ENCODE measurements at regions not wholly inside any gene's neighbourhood (a gene's known extent, or its start where the extent isn't known, plus 50 kb on each side); places are given as distances from the start of the nearest gene placed in this dataset.

DNA sequence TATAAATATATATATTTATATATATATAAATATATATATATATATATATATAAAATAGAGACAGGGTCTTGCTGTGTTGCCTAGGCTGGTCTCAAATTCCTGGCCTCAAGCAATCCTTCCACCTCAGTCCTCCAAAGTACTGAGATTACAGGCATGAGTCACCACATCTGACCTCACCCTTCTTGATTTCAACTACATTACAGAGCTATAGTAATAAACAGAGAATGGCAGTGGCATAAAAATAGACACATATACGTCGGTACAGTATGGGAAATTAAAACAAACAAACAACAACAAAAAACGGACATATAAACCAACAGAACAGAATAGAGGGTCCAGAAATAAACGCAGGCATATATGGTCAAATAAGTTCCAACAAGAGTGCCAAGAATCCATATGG lies 77.6 kb upstream of the PPP1R3A start:
- H3K27me3 Mint-ChIP-seq (ENCODE audit: insufficient read depth, low read depth) = no peaks in the 10 kb centered on the region
- Histone ChIP-seq H2AFZ (replicated peaks) (no peak overlapping the region), H3K36me3 (no peaks in the 10 kb centered on the region), H3K9me3 (ENCODE audit: low read depth) (peaks cover 8% of the 10 kb centered on the region), H3K27me3 (no peaks in the 10 kb centered on the region), H3K4me1 (no peaks in the 10 kb centered on the region), H4K20me1 (ENCODE audit: low read depth) (no peaks in the 10 kb centered on the region), H3F3A (ENCODE audit: low read depth) (no peaks in the 10 kb centered on the region), H3K4me3 (no peak overlapping the region), H3K4me2 (no peak overlapping the region), H3K9ac (no peak overlapping the region), H3K79me2 (ENCODE audit: low read depth) (no peaks in the 10 kb centered on the region), H3K27ac (no peak overlapping the region)
- H3K9me3 Mint-ChIP-seq = no peaks in the 10 kb centered on the region
- no peak overlapping the region for H3K27ac Mint-ChIP-seq
- no peak overlapping the region for H3K4me3 Mint-ChIP-seq
- no peak for TF ChIP-seq EZH2phosphoT487 (IDR thresholded peaks at IDR 0.05)
- H3K36me3 Mint-ChIP-seq = no peaks in the 10 kb centered on the region
- no peak for DNase-seq (ENCODE audit: low spot score)
- no peaks in the 10 kb centered on the region for H3K4me1 Mint-ChIP-seq

DNA sequence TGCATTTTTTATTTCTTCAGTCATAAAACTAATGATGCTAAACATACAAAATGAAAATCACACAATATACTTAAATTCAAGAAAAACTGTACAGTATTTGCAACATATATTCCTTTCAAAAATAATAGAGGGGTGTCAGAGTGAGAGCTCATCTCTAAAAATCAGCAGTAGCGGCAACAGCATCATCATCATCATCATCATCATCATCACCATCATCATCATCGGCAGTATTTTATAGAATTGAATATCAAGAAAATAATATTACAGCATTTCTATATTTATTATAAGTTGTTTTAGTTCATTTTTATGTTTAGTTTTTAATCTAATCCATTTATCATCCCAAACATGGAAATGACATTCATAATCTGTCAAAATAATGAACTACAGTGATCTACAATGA lies 67.4 kb upstream of the PPP1R3A start:
- DNase-seq (ENCODE audit: low spot score) = no peak
- Histone ChIP-seq H3K36me3 (no peaks in the 10 kb centered on the region), H3K79me2 (ENCODE audit: low read depth) (no peaks in the 10 kb centered on the region), H2AFZ (replicated peaks) (no peak overlapping the region), H3K27ac (no peak overlapping the region), H3K4me3 (no peak overlapping the region), H4K20me1 (ENCODE audit: low read depth) (no peaks in the 10 kb centered on the region), H3K4me1 (no peaks in the 10 kb centered on the region), H3K27me3 (no peaks in the 10 kb centered on the region), H3K4me2 (no peak overlapping the region), H3K9ac (no peak overlapping the region), H3K9me3 (ENCODE audit: low read depth) (no peaks in the 10 kb centered on the region), H3F3A (ENCODE audit: low read depth) (no peaks in the 10 kb centered on the region)
- H3K36me3 Mint-ChIP-seq = no peaks in the 10 kb centered on the region
- no peaks in the 10 kb centered on the region for H3K9me3 Mint-ChIP-seq
- no peak overlapping the region for H3K4me3 Mint-ChIP-seq
- H3K27ac Mint-ChIP-seq = no peak overlapping the region
- TF ChIP-seq EZH2phosphoT487 (IDR thresholded peaks at IDR 0.05) = no peak
- TF ChIP-seq EZH2 (IDR thresholded peaks at IDR 0.05) = no peak
- TF ChIP-seq, protein P1, sequence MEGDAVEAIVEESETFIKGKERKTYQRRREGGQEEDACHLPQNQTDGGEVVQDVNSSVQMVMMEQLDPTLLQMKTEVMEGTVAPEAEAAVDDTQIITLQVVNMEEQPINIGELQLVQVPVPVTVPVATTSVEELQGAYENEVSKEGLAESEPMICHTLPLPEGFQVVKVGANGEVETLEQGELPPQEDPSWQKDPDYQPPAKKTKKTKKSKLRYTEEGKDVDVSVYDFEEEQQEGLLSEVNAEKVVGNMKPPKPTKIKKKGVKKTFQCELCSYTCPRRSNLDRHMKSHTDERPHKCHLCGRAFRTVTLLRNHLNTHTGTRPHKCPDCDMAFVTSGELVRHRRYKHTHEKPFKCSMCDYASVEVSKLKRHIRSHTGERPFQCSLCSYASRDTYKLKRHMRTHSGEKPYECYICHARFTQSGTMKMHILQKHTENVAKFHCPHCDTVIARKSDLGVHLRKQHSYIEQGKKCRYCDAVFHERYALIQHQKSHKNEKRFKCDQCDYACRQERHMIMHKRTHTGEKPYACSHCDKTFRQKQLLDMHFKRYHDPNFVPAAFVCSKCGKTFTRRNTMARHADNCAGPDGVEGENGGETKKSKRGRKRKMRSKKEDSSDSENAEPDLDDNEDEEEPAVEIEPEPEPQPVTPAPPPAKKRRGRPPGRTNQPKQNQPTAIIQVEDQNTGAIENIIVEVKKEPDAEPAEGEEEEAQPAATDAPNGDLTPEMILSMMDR (IDR thresholded peaks at IDR 0.05) = no peak
- H3K4me1 Mint-ChIP-seq = no peaks in the 10 kb centered on the region
- no peaks in the 10 kb centered on the region for H3K27me3 Mint-ChIP-seq (ENCODE audit: insufficient read depth, low read depth)

DNA sequence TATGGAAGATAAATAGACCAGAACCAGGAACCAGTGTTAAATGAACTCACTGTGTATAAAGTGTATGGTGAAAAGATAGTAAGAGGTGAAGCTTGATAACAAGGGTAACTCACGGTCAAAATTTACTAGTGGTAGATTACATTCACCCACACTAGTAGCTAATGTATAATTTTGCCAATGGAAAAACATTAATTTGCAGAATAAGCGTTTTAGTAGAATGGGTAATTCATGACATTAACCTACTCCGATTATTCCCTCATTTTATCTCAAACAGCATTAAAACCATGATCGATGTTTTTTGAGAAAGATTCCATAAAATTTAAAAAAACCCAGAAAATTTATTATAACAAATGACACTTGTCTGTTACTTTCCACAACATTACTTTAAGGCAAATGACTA lies 57.7 kb upstream of the PPP1R3A start:
- Histone ChIP-seq H3F3A (ENCODE audit: low read depth) (no peaks in the 10 kb centered on the region), H3K9ac (no peak overlapping the region), H4K20me1 (ENCODE audit: low read depth) (no peaks in the 10 kb centered on the region), H3K36me3 (no peaks in the 10 kb centered on the region), H3K4me2 (no peak overlapping the region), H3K4me3 (no peak overlapping the region), H3K9me3 (ENCODE audit: low read depth) (no peaks in the 10 kb centered on the region), H2AFZ (replicated peaks) (no peak overlapping the region), H3K27me3 (no peaks in the 10 kb centered on the region), H3K27ac (no peak overlapping the region), H3K79me2 (ENCODE audit: low read depth) (no peaks in the 10 kb centered on the region), H3K4me1 (no peaks in the 10 kb centered on the region)
- Mint-ChIP-seq H3K36me3 (no peaks in the 10 kb centered on the region), H3K27me3 (ENCODE audit: insufficient read depth, low read depth) (no peaks in the 10 kb centered on the region), H3K4me1 (no peaks in the 10 kb centered on the region), H3K27ac (no peak overlapping the region), H3K4me3 (no peak overlapping the region), H3K9me3 (no peaks in the 10 kb centered on the region)
- no peak for TF ChIP-seq EZH2phosphoT487 (IDR thresholded peaks at IDR 0.05)
- TF ChIP-seq EZH2 (IDR thresholded peaks at IDR 0.05) = no peak
- TF ChIP-seq, protein P1 (IDR thresholded peaks at IDR 0.05) = no peak
- DNase-seq (ENCODE audit: low spot score) = no peak

DNA sequence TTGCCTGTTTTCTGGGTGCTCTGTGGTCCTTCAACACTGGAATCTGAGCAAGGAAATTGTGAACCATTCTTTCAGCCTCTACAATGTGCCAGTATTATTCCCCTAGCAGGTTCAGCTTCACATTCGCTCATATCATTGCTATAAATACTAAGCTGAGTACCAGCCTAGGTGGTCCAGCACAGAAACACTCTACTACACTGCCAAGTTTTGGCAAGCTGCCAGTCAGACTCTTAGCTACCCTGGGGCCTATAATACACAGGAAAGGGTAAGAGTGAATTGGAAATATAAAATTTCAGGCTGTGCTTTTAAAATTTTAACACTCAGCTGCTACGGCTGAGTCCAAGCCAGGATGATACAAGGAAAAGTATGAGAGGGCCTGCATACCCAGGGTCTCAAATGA lies 49.9 kb upstream of the PPP1R3A start:
- Mint-ChIP-seq H3K4me1 (no peaks in the 10 kb centered on the region), H3K9me3 (no peaks in the 10 kb centered on the region)
- no peak for TF ChIP-seq EZH2 (IDR thresholded peaks at IDR 0.05)
- no peak for TF ChIP-seq EZH2phosphoT487 (IDR thresholded peaks at IDR 0.05)
- TF ChIP-seq, protein P1 (IDR thresholded peaks at IDR 0.05) = no peak

More for the DNA sequence above, 49.9 kb upstream of the PPP1R3A start:
- Histone ChIP-seq H3F3A (ENCODE audit: low read depth) (no peaks in the 10 kb centered on the region), H3K9me3 (ENCODE audit: low read depth) (no peaks in the 10 kb centered on the region), H3K36me3 (no peaks in the 10 kb centered on the region), H3K27ac (no peak overlapping the region), H3K9ac (no peak overlapping the region), H3K79me2 (ENCODE audit: low read depth) (no peaks in the 10 kb centered on the region), H3K4me3 (no peak overlapping the region), H3K4me1 (no peaks in the 10 kb centered on the region), H3K4me2 (no peak overlapping the region), H3K27me3 (no peaks in the 10 kb centered on the region), H2AFZ (replicated peaks) (no peak overlapping the region), H4K20me1 (ENCODE audit: low read depth) (no peaks in the 10 kb centered on the region)
- no peak for DNase-seq (ENCODE audit: low spot score)
- Mint-ChIP-seq H3K36me3 (no peaks in the 10 kb centered on the region), H3K27ac (no peak overlapping the region), H3K27me3 (ENCODE audit: insufficient read depth, low read depth) (no peaks in the 10 kb centered on the region), H3K4me3 (no peak overlapping the region)

Data from neural progenitor cell (in vitro differentiated cells).